ENCODE measurements at regions not wholly inside any gene's neighbourhood (a gene's known extent, or its start where the extent isn't known, plus 50 kb on each side); places are given as distances from the start of the nearest gene placed in this dataset.

DNA sequence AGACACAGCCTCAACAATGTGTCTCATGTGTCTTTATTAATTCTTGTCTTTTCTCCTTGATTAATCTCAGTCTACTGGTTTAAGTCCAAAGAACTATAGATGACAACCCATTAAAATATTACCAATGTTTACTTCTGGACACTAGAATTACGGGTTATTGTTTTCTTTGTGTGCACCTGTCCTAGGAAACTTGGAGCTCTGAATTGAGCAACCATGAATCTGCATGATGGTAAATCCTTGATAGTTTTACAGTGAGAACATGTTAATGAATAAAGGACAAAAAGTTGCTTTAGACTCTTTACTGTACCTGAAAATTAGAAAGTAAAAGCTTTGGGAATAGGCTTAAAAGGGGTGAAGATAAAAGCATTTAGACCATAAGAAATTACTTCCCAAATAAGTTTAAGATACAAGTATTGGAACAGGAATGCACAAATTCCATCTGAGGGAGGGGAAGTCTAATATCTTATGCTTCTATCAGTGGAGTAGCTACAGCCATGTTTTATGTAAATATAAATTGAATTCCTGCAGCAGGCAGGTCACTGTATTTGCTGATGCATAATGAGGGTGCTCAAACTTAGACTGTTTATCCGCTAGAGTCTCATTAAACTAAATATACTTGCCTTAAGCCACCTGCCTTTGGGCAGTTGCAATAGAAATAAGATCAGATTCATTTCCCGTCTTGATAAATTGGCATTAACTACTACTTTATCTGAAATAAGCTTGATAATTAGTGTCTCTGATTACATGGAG, 603.7 kb upstream of the GCFC2 start:
- no peak for FAIRE-seq

DNA sequence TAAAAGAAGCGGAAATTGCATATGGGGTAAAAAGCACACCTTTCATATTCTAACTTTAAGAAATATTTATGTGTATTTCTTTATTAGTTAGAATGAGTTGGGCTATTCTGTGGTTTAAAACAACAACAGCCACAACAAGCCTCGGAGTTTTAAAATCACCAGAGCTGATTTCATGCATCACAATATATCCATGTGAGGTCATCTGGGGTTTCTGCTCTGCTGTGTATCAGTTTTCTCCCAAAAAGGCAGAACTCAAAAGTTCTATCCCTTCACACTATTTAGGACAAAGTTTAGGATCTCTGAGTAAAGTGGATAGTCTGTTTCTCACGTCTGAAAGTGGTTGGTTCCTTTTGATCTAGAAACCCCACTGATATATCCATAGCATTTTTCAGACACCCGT, 601.5 kb upstream of the GCFC2 start:
- FAIRE-seq = no peak

DNA sequence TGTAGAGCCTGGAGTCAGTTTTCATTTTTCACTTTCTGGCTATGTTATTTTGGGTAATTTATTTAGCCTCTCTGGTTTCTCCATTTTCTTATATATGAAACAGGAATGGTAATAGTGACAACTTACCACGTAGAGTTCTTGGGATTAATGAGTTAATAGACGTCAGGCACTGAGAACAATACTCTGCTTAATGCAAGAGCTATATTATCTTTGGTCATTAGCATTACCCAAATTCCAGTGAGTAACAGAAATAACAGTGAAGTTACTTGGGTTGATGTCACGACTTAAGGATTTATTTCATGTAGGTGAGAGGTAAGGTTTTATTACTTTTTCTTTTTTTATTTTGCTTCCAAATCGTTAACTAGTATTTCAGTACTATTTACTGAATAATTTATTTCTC, 601.0 kb upstream of the GCFC2 start:
- no peak for FAIRE-seq

DNA sequence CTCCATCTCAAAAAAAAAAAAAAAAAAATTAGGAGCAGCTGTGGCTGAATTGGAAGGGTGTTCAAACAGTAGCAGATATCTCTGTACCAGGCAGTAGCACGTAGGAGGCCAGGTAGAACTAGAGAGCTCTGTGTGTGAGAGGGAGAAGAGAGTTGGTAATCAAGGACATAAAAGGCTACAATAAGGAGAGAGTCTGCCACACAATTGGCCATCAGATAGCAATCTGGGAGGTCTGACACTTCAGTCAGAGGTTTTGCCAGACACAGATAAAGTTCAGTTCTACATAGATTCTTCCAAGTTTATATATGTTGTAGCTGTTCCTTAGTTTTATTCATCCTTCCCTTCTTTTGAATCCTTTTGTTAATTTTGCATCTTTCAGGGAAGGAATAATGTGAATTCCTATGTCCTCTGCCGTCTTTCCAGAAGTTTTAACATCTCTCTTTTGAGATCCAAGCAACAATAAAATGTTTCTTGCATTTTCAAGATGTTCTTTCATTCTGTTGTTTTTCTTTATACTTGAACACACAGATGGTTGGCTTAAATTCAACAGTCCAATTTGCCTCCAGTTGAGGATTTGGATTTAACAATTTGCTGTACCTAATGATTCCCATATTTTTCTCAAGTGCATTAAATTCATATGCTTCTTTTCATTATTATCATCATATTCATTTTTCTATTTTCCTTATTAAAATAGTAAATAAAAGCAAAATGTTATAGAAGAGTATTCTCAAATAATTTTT, 600.3 kb upstream of the GCFC2 start:
- peak; percentile 19 for FAIRE-seq

DNA sequence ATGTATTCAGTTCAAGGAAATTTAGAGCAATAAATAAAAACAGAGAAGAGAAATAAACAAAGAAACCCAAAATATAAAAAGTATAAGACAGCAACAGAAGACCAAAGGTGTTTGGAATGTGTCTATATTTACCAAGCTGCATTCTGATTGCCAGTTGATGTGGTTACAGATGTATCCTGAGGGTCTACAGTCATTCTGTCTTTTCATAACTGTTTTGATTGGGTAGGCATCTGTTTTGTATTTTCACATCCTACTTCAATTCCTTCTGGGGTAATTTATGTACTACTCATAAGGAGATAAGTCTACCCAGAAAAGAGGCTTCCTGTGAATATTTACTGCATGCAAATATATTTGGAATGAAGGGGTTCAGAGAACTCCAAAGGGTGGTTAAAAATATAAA, 596.8 kb upstream of the GCFC2 start:
- no peak for FAIRE-seq

DNA sequence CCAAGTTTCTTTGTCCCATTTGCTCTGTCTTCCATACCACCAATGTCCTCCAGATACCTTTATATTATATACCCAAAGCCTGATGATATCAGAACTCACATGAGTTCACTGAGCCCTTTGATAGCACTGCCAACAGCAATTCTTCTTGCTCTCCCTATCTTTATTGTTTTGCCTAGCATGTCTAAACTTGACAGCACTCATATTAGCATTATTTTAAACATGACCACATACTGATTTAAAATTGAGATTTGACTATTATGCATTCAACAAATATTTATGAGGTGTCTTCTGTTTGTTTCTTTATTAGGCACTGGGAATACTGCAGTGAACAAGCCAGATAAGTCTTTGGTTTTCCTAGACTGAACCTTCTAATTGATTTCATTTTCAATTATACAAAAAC, 587.3 kb upstream of the GCFC2 start:
- no peak for FAIRE-seq

DNA sequence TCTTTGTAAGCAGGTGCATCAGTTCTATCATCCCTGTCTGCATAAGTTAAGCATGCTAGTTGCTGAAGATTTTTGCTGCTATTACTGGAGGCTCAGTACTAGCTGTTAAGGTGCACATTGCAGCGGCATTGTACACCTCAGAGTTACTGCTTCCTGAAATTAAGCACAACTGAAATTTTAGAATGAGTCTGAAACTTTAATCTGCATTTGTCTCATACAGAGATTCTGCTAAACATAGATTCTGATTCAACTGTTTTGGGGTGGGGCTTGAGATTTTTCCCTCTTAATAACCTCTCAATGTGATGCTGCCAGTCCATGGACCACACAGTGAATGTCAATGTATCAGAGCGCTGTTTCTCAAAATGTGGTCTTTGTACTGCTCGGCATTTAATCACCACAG, 585.7 kb upstream of the GCFC2 start:
- FAIRE-seq = no peak

DNA sequence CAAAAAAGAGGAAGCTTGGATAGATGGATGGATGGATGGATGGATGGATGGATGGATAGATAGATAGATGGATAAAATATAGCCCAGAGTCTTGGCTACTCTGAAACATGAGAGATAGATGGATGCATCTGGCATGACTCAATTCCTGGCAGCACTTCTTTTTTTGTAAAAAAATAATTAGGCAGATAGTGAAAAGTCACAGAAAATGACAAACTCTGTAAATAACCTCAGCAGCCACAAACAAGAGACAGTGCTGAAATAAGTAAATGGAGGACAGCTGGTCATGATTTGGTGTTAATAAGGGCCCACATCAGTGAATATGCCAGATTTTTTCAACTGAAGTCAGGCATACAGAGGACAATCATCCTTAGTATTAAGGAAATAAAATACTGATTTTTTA, 585.0 kb upstream of the GCFC2 start:
- no peak for FAIRE-seq

DNA sequence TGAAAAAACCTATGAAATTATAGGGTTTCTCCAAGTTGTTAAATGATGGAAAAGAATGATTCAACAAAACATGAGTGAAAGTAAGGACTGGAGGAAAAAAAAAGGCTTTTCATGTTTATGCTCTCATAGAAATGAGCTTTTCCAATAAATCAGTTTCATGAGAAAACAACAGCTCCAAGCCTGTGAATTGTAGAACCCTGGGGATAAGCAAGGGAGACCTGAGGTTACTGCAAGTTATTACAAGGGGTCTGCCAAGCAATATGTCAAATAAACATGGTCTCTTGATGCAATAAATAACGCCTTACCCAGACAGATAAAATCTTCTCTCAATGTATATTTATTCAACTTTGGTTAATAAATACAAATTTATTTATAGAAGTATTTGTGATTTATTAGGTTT, 577.9 kb upstream of the GCFC2 start:
- no peak for FAIRE-seq

DNA sequence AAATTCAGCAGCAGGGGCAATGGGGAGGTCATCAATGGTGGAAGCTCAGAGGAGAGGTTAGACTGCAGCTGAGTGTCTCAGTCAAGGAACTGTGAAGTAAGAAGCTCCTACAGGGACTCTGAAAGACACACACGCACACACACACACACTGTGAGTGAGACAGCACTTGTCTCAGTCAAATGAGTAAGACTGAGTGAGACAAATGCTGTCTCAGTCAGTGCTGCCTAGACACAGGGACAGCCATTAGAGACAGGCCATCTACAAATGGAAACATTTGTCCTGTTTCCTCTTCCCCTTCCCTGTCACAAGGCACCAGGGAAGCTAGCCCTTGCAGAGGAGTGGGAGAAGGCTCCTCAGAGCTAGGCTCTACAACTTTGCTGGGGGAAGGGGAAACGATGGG, 577.4 kb upstream of the GCFC2 start:
- FAIRE-seq = no peak

DNA sequence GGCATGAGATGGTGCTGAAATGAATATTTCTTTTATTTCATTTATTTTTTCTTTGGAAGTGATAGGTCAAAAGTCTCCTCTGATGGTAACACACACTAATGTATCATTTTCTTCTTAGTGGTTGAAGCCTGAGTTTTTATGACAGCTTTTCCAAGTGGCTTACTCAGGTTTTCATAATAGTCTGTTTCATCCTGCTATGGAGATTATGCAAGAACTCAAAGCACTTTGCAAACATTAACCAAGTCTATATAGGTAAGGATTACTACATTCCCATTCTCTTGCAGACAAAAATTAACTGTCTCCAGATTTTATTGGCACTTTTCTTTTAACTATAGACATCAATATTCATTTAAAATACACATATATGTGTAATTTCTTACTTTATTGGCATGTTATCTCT, 572.6 kb upstream of the GCFC2 start:
- FAIRE-seq = no peak

DNA sequence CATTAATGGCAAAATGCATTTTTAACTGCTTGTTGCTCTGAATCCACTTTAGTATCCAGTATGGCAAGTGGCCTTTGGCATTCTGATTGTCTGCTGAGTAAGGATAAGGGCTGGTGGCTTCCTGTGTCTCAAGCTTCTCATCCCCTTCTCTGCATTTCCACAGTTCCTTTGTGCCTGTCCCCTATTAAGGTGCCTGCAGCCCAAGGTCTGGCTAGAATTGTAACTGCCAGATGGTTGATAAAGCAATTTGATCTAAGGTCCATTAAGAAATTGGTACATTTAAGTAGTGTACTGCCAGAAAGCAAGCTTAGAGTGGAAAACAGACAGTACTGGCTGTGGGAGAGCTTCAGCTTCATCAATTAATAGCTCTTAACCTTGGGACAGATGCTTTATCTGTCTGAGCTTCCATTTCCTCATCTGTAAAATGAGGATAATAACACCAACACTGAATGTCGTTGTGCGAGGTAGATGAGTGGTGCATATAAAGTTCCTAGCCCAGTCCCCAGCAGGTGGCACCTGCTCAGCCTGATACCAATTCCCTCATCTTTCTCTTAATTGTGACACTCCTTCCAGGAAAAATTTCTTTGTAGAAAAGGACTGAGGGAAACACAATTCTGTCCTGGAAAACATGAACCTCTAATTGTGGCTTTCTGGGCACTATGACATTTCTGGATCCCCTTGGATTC, 570.6 kb upstream of the GCFC2 start:
- no peak for FAIRE-seq

DNA sequence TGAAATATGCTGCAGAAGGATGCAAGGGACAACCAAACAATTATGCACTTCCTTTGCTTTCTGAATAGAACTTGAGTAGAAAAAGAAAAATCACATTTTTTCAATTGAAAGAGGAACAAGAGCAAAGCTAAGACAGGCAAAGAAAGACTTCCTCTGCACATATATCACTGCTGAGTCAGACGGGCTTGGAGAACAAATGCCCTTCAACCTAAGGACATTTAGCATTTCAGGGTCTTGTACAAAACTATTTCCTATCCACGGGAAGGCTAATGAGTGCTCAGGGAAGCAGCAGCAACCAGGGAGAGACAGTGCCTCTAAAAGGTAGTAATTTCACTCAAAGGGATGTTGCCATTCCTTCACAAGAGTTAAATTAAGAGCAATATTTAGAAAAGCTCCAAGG, 570.0 kb upstream of the GCFC2 start:
- FAIRE-seq = no peak

DNA sequence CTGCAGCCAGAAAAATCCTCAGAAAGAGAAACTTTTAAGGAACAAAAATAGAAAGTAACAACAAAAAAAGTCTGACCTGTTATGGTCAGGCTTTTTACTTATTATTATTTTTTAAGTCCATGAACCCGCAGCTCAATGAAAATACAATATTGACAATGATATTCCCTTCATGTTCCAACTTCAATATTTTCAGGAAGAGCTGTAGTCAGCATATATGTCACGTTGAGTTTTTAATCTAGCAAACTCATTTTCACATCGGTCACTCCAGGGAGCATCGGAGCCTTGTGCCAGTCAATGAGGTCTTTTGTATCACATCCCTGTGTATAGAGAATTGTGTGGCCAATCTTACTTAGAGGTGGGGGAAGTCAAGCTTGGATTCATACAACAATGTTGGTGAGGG, 568.4 kb upstream of the GCFC2 start:
- FAIRE-seq = no peak

DNA sequence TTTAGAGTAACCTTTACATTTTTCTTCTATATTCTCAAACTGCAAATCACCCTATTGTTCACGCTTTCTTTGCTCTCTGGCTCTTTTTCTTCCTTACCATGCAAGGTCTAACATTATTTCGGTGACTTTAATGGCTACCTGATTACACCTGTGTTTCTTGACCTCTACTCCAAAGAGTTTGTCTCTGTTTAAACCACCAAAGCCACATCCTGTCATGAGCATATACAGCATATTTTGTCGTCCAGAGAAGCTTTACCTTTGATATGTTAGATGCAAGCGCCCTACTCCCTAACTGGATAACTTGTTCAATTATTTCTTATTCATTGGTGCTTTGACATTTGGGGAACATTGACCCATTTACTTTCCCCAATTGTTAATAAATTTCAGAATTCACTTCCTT, 565.1 kb upstream of the GCFC2 start:
- no peak for FAIRE-seq

DNA sequence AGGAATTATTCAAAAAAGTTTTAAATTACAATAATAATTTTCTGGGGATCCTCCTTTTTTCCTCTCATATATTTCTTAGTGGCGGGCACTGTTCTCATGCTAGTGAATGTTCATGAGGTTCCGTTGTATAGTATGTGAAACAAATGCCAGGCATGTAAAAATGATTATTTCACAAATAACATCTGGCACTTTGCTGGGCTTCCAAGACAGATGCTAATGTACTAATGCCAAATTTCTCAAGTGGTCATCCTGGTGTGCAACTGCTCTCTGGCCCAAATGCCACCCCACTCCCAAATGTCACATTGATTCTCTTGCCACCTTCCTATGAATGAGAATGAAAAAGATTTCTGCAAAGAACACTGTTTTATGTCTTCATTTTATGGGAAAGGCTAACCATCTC, 564.0 kb upstream of the GCFC2 start:
- no peak for FAIRE-seq

DNA sequence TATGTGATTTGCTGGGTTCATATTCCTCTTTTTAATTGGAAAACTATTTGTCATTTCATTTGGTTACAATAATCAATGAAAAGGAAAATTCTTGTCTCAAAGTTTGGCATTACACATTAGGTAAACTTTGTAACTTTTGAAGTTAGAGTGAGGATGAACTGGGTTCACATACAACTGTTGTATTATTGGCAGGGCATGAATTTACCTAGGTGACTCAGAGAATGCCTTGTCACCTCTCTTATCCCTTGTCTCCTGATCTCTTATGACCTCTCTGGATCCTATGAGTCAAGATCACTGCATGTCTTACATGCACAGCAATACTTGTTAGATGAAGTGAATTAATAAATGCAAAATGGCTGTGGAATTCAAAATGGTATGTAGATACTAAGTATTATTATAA, 563.4 kb upstream of the GCFC2 start:
- FAIRE-seq = no peak

DNA sequence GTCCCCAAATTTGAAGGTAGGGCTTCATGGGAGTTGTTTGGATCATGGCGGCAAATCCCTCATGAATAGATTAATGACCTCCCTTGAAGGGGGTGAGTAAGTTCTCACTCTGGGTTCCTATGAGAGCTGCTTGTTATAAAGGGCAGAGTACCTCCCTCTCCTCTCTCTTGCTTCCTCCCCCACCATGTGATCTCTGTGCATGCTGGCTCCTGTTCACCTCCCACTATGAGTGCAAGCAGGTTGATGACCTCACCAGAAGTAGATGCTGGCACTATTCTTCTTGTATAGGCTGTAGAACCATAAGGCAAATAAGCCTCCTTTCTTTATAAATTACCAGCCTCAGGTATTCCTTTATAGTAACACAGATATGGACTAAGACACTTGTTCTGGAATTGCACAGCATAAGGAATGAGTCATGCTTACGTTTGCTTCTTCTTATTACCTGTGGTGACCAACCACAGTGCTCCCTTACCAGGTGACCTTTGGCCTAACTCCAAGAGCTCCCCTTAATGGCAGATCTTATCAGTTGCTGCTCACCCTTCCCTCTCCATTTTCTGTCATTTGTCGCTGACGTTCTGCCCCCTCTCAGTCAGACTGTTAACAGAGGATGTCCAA, 559.5 kb upstream of the GCFC2 start:
- no peak for FAIRE-seq

DNA sequence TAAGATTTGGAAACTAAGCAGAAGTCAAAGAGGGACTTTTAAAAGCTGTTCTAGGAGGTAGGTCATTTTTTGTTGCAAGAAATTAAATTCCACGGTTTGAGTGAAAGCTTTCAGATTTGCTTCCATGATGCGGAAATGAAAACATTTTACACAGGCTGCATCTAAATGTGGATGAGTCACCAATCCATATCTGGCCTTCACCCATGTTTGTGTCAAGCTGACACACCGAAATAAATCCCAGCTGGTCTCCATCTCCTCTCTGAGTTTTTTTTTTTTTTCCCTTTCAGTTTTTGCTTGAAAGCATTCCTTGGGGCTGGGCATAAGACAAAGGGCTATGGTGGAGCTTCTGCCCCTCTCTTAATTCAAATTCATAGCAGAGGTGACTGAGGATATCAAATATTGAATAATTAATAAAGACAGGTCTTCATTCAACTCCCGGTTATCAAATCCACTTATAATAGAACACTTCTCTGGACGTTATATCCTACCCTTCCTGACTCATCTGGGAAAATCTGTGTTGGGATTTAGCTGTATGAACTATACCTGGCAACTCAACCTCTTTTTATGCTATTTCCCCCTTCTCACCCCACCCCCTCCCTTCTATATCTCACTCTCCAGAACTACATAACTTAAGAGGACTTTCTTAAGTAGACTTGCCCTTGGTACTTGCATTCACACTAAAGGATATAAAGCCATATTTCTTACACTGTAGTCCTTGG, 558.3 kb upstream of the GCFC2 start:
- FAIRE-seq = no peak

DNA sequence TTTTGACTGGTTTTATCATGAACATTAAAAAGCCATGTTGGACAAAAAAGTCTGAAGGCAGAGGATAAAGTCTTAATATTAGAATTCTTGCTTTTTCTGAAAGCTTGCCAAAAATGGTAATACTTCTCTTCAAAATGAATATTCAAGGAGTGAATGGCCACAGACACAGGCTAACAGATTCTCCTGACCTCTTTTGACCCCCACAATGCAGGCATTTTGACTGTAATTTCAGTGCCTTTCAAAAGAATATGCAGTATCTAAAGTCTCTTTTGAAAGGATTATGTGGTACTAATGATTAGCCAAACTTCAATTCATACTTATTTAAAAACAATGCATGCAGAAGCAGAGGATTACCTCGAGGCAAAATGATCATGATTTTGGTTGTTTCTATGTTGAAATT, 557.8 kb upstream of the GCFC2 start:
- no peak for FAIRE-seq

DNA sequence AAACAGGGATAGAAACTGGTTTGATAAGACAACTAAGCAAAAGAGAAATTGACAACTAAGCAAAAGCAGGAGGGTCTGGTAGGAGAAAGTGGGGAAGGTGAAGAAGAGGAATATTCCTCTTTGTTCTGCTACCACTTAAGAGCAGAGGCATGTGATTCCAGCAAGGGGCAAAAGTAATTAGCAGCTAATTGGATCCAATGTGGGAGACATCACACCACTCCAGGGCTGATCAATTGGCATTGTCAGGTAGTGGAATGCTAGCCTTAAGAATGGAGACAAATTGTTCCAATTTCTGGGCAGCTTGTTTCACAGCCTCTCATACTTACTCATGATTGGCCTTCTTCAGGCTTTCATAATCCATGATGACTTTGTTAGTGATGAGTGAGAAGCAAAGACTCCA, 547.1 kb upstream of the GCFC2 start:
- FAIRE-seq = no peak

DNA sequence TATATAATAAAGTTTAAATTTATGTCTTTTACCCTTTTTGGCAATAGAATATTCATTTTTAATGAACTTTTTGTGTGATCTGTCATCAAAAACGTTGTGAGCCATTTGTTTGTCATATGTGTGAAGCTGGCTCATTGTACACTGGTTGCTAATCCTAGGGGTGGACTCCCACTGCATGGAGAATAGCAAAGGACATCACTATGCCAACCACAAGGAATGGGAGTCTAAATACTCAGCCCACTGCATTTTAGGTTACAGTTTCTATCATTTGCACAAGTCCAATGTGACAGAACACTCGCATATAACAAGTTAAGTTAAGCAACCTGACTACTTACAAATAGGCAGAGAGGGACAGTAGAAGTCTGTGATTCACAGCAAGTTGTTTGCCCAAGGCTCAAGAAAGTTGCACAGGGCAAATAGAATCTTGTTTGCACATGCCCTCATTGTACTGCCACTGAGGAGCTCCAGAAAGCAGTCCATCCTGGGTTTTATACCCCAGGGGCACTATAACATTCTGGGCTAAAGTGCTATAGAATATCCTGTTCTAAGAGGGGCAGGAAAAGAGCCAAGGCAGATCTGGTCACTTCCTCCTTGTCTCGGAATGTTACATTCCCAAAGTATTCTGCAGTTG, 545.9 kb upstream of the GCFC2 start:
- FAIRE-seq = no peak

DNA sequence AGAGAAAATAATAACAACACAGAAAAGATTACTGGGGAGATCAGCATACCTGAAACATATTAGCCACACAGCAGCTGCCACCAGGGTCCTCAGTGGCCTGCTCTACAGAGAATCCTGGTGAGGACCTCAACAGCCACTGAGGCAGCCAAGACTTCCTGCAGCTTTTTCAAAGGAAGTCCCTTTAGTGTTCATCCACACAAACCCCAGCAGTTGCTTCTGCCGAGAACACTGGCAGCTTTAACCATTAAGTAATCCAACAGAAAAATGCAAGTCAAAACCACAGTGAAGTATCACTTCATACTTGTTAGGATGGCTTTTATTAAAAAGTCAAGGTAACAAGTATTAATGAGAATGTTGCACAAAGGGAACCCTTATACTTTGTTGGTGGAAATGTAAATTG, 542.0 kb upstream of the GCFC2 start:
- no peak for FAIRE-seq
